ENCODE measurements at regions not wholly inside any gene's neighbourhood (a gene's known extent, or its start where the extent isn't known, plus 50 kb on each side); places are given as distances from the start of the nearest gene placed in this dataset.

- TF ChIP-seq CTCF (IDR thresholded peaks at IDR 0.05) (no peak), POLR2A (IDR thresholded peaks at IDR 0.05) (no peak)
Measured at GRCh38 chr3:174488527-174488926, 370.6 kb upstream of the NAALADL2 start.

Measured in body of pancreas (tissue), 4 donors.